ENCODE measurements at regions not wholly inside any gene's neighbourhood (a gene's known extent, or its start where the extent isn't known, plus 50 kb on each side); places are given as distances from the start of the nearest gene placed in this dataset.
"Not testable (repeated sequence)": the region's sequence is repeated elsewhere in the genome, so short reads cannot be mapped to it uniquely, and the experiment has no call there.

DNA sequence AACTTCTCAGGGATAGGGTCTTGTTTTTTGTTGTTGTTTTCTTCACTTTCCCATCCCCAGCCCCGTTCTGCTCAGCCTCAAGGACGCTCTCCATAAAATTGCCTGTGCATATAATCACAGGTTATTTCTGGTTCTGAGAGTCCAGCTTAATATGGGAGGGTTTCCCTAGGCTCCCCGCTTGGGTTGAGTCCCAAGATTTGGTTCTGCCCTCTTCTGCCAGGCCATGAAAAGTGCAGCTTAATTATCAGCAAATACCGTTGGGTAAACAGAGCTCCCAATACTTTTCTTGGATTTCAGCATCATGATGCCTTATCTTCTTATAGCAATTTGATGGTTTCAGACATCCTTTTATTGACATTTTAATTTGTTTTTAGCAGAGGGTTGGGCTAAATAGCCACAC lies 75.6 kb downstream of the GRIN2B start:
- H3K9me3 Mint-ChIP-seq, result peaks cover 21% of the 10 kb centered on the region
- TF ChIP-seq, protein P1, sequence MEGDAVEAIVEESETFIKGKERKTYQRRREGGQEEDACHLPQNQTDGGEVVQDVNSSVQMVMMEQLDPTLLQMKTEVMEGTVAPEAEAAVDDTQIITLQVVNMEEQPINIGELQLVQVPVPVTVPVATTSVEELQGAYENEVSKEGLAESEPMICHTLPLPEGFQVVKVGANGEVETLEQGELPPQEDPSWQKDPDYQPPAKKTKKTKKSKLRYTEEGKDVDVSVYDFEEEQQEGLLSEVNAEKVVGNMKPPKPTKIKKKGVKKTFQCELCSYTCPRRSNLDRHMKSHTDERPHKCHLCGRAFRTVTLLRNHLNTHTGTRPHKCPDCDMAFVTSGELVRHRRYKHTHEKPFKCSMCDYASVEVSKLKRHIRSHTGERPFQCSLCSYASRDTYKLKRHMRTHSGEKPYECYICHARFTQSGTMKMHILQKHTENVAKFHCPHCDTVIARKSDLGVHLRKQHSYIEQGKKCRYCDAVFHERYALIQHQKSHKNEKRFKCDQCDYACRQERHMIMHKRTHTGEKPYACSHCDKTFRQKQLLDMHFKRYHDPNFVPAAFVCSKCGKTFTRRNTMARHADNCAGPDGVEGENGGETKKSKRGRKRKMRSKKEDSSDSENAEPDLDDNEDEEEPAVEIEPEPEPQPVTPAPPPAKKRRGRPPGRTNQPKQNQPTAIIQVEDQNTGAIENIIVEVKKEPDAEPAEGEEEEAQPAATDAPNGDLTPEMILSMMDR (IDR thresholded peaks at IDR 0.05), result no peak
- DNase-seq, result no peak
- H3K27ac Mint-ChIP-seq, result no peak overlapping the region
- H3K27me3 Mint-ChIP-seq (ENCODE audit: insufficient read depth), result no peaks in the 10 kb centered on the region
- no peak overlapping the region for H3K4me3 Mint-ChIP-seq
- H3K36me3 Mint-ChIP-seq (ENCODE audit: low read depth), result no peaks in the 10 kb centered on the region; the same call in 1 of the 2 replicates
- H3K4me1 Mint-ChIP-seq (ENCODE audit: low read depth), result no peaks in the 10 kb centered on the region

DNA sequence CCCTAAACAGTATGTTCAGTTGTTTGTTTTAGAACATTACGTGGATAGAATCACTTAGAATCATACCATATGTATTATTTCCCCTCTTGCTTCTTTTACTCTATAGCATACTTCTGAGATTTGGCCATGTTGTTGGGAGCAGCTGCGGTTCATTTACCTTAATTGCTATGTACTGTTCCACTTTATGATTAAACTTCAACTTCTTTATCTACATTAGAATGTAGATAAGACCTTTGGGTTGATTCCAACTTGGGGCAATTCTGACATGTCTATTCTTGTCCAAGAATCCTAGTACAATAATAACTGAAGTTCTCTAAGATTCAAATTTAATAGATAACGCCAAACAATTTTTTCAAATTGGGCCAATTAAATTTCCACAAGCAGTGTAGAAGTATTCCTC lies 80.7 kb downstream of the GRIN2B start:
- no peak overlapping the region for H3K4me3 Mint-ChIP-seq
- TF ChIP-seq, protein P1 (IDR thresholded peaks at IDR 0.05), result no peak
- H3K27me3 Mint-ChIP-seq (ENCODE audit: insufficient read depth), result no peaks in the 10 kb centered on the region
- no peaks in the 10 kb centered on the region for H3K36me3 Mint-ChIP-seq (ENCODE audit: low read depth)
- no peak overlapping the region for H3K27ac Mint-ChIP-seq
- no peak for DNase-seq
- H3K9me3 Mint-ChIP-seq, result peaks cover 23% of the 10 kb centered on the region
- H3K4me1 Mint-ChIP-seq (ENCODE audit: low read depth), result no peaks in the 10 kb centered on the region

DNA sequence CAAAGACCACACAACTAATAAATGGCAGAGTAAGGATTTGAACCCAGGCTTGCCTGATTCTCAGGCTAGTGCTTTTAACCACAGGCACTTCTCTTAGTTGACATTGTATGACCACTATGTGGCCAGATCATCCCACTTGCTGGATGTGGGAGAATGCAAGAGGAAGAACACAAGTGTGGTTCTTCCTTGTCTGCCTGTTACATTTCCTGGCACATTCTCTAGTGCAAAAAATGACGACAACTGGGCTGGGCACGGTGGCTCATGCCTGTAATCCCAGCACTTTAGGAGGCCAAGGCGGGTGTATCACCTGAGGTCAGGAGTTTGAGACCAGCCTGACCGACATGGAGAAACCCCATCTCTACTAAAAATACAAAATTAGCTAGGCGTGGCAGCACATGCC lies 83.0 kb downstream of the GRIN2B start:
- H3K27ac Mint-ChIP-seq; DNase-seq; H3K36me3 Mint-ChIP-seq (ENCODE audit: low read depth); H3K4me3 Mint-ChIP-seq; H3K27me3 Mint-ChIP-seq (ENCODE audit: insufficient read depth); H3K4me1 Mint-ChIP-seq (ENCODE audit: low read depth): not testable (repeated sequence)
- H3K9me3 Mint-ChIP-seq, result peaks cover 15% of the 10 kb centered on the region

DNA sequence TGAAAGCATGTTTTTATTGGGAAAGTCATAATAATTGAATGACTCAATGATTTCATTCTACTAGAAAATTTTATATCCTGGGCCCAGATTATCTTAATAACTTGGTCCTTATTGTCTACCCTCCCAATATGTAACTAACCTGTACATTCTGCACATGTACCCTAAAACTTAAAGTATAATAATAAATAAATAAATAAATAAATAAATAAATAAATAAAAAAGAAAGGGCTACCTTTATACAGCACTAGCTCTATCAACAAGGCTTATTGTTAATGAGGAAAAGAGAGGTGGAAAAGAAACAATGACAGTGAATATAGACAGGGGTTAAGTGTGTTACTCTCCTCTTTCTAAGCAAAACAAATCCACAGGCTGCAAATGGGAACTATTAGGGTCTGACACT lies 83.6 kb downstream of the GRIN2B start:
- Mint-ChIP-seq H3K4me1 (ENCODE audit: low read depth) (no peaks in the 10 kb centered on the region), H3K27me3 (ENCODE audit: insufficient read depth) (no peaks in the 10 kb centered on the region), H3K36me3 (ENCODE audit: low read depth) (no peaks in the 10 kb centered on the region), H3K9me3 (peaks cover 15% of the 10 kb centered on the region), H3K4me3 (no peak overlapping the region), H3K27ac (no peak overlapping the region)
- TF ChIP-seq, protein P1 (IDR thresholded peaks at IDR 0.05), result no peak
- DNase-seq, result no peak

DNA sequence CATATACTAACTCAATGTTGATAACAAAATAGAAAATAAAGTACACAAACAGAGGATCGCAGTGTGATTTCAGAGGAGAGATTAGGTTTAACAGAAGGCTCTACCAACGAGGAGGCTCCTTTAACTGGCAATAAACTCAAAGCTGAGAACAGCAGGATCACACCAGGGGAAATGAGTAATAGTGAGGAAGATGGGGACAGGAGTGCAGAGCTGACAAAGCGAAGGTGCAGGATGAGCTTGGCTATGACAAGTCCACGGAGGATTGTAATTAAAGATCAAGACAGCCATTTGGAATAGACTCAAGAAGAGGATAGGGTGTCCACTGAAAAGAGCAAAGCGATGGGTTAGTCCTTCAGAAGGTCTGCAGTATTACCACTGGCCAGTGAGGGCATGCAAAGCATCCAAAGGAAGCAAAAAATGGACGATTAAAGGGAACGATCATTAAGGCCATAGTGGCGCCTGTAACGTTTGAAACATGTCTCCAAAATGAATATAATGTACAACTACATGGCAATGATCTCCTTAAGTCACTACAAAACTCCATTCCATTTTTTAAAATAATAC lies 85.3 kb downstream of the GRIN2B start:
- no peaks in the 10 kb centered on the region for H3K27me3 Mint-ChIP-seq (ENCODE audit: insufficient read depth)
- no peak for DNase-seq
- H3K36me3 Mint-ChIP-seq (ENCODE audit: low read depth), result no peaks in the 10 kb centered on the region
- no peak overlapping the region for H3K27ac Mint-ChIP-seq
- H3K9me3 Mint-ChIP-seq, result peaks cover 18% of the 10 kb centered on the region
- no peak overlapping the region for H3K4me3 Mint-ChIP-seq
- TF ChIP-seq, protein P1 (IDR thresholded peaks at IDR 0.05), result no peak
- H3K4me1 Mint-ChIP-seq (ENCODE audit: low read depth), result no peaks in the 10 kb centered on the region

DNA sequence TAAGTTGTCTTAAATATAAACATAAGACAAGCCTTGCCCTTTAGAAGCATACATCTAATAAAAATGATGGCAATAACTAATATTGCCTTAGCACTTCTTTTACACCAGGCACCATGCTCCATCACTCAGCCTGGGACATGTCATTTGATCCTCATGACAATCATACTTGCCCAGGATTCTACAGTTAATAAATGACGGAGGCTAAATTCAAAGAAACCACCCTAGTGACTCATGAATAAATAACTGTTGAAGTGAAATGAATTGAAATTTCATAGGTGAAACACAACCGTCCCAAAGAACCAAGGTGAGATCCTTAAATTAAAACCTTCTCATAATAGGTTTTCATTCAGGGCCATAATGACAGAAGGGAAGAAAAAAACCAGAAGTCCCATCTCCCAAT lies 89.5 kb downstream of the GRIN2B start:
- DNase-seq, result no peak
- Mint-ChIP-seq H3K9me3 (peaks cover 25% of the 10 kb centered on the region), H3K27ac (no peak overlapping the region), H3K36me3 (ENCODE audit: low read depth) (no peaks in the 10 kb centered on the region), H3K27me3 (ENCODE audit: insufficient read depth) (no peaks in the 10 kb centered on the region), H3K4me3 (no peak overlapping the region), H3K4me1 (ENCODE audit: low read depth) (no peaks in the 10 kb centered on the region)
- TF ChIP-seq, protein P1 (IDR thresholded peaks at IDR 0.05), result no peak

All from HFFc6 (cell line).